H1 (cell line): ENCODE measurements at regions not wholly inside any gene's neighbourhood (a gene's known extent, or its start where the extent isn't known, plus 50 kb on each side); places are given as distances from the start of the nearest gene placed in this dataset.

Source experiments
- JUND ChIP-seq: IDR thresholded peaks from 2 replicates; pipeline ENCODE4 v1.6.1; 2011; ENCODE audit warnings: mild to moderate bottlenecking, improper control_type of control experiment, low read length
- MAFK ChIP-seq: IDR thresholded peaks from 2 replicates; pipeline ENCODE4 v1.6.1; 2012; ENCODE audit warnings: low read depth, mild to moderate bottlenecking, improper control_type of control experiment, low read length

- TF ChIP-seq MAFK (no peak), JUND (no peak)
- TF ChIP-seq, all 59 proteins: peak for 0
Measured at GRCh38 chr6:15887491-15888461, 224.9 kb upstream of the DTNBP1 start (continued).
